Heart left ventricle (tissue), 13 donors: ENCODE measurements at regions not wholly inside any gene's neighbourhood (a gene's known extent, or its start where the extent isn't known, plus 50 kb on each side); places are given as distances from the start of the nearest gene placed in this dataset.

Experiments
- POLR2A ChIP-seq, 2 donors: fragments of 450-650 bp; IDR thresholded peaks; one replicate each; pipeline ENCODE4 v1.6.1; 2017; ENCODE audit warnings: antibody characterized with exemption in 2 of 2, mild to moderate bottlenecking in 2 of 2, moderate library complexity in 2 of 2
- TF ChIP-seq, protein P1 (sequence below), 12 donors: fragments of 200-600 bp; sonication (generic) in 4 of 12; IDR thresholded peaks; one replicate each; pipeline versions ENCODE4 v1.5.0 to v1.8.0; 2018 to 2022; ENCODE audit warnings: antibody characterized with exemption in 12 of 12, mild to moderate bottlenecking in 5 of 12
- donor health status: ischemic (EF 13 %, LVEDD 7.1; RV severe dilation, severe dysfunction).
- donor health status: DM: no; HTN: yes; CAD: no.
- donor health status: DM: no; HTN: no; CAD: no.
- donor health status: ischemic (EF 25% LVEDD 6.9; RV normal size, moderate dysfunction).
- donor health status: ischemic (EF 25% LVEDD 5.7; RV mildly dilated, moderate dysfunction).
- donor health status: ischemic (EF 35%, LVEDD 5.7; RV mildly dilated, moderate dysfunction).
- donor health status: nonischemic (EF 11% LVEDD 7.7; RV severe dilation, severe dysfunction).
- donor health status: DM: yes; HTN: yes; CAD: no.
- donor health status: PGD.
- donor health status: ischemic (EF 29% LVEDD 5.4; RV normal size, mild dysfunction).
- donor health status: nonischemic (EF 23%, LVEDD 6.1; RV moderate dilation, normal function).

DNA sequence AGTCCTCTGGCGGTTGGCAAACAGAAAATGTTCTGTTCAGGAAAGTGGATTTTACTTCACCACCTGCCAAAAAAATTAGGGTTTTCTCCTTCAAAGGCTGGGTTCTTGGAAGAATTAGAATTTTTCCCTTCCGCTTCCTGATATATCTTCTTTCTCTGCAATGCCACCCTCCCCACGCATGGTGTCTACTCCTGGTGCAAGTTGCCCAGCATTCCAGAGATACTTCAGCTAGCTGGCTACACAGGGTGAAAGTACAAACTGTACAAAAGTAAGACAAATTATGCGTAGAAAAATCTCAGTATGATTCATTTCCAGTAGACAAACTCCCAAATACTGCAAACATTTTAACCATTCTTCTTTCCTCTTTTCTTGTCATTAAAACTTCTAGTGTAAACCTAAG, 430.1 kb upstream of the ESRRG start:
- TF ChIP-seq, protein P1, sequence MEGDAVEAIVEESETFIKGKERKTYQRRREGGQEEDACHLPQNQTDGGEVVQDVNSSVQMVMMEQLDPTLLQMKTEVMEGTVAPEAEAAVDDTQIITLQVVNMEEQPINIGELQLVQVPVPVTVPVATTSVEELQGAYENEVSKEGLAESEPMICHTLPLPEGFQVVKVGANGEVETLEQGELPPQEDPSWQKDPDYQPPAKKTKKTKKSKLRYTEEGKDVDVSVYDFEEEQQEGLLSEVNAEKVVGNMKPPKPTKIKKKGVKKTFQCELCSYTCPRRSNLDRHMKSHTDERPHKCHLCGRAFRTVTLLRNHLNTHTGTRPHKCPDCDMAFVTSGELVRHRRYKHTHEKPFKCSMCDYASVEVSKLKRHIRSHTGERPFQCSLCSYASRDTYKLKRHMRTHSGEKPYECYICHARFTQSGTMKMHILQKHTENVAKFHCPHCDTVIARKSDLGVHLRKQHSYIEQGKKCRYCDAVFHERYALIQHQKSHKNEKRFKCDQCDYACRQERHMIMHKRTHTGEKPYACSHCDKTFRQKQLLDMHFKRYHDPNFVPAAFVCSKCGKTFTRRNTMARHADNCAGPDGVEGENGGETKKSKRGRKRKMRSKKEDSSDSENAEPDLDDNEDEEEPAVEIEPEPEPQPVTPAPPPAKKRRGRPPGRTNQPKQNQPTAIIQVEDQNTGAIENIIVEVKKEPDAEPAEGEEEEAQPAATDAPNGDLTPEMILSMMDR (IDR thresholded peaks at IDR 0.05) = no peak
- no peak for TF ChIP-seq POLR2A (IDR thresholded peaks at IDR 0.05)
